ENCODE measurements at regions not wholly inside any gene's neighbourhood (a gene's known extent, or its start where the extent isn't known, plus 50 kb on each side); places are given as distances from the start of the nearest gene placed in this dataset.

DNA sequence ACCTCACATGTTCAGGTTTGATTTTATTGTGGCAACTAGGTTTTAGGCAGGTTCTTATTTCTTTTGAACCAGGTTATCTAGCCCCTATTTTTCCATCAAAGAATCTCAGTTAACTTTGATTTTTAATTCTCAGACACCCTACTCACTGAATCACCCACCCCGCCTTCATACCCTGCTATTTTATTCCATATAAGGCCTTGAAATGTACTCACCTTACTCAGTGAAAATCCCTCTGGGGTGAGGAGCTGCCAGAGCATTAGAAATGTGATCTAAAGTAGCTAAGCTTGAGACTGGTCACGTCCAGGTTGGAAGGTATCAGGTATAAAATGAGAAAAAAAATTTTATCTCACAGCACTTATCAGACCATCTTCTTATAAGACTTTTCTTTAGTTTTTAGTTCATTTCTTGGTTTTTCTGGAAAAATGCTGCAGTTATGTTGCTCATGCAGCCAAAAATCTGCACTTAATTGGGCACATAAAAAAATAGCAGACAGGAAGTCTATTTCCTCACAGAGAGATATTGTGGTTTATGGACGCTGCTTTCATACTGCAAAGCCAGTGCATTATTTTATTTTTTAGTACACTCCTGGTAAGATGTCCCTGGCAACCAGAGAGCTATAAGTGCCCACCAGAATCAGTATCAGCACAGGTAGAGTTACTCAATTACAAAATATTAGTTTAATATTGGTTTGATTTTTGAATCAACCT is 101.5 kb upstream of the CCDC91 start:
- TF ChIP-seq, protein P1, sequence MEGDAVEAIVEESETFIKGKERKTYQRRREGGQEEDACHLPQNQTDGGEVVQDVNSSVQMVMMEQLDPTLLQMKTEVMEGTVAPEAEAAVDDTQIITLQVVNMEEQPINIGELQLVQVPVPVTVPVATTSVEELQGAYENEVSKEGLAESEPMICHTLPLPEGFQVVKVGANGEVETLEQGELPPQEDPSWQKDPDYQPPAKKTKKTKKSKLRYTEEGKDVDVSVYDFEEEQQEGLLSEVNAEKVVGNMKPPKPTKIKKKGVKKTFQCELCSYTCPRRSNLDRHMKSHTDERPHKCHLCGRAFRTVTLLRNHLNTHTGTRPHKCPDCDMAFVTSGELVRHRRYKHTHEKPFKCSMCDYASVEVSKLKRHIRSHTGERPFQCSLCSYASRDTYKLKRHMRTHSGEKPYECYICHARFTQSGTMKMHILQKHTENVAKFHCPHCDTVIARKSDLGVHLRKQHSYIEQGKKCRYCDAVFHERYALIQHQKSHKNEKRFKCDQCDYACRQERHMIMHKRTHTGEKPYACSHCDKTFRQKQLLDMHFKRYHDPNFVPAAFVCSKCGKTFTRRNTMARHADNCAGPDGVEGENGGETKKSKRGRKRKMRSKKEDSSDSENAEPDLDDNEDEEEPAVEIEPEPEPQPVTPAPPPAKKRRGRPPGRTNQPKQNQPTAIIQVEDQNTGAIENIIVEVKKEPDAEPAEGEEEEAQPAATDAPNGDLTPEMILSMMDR (IDR thresholded peaks at IDR 0.05; ENCODE audit: unreplicated experiment) = no peak
- no peak overlapping the region for H3K4me3 Mint-ChIP-seq
- H3K4me1 Mint-ChIP-seq = peaks cover 37% of the 10 kb centered on the region
- H3K36me3 Mint-ChIP-seq = no peaks in the 10 kb centered on the region
- peak overlapping the region; percentile 76 for H3K27ac Mint-ChIP-seq
- no peak for DNase-seq (ENCODE audit: low spot score in 2 of 2, unreplicated experiment in 2 of 2)
- no peaks in the 10 kb centered on the region for H3K9me3 Mint-ChIP-seq
- H3K27me3 Mint-ChIP-seq (ENCODE audit: low read depth) = no peaks in the 10 kb centered on the region

DNA sequence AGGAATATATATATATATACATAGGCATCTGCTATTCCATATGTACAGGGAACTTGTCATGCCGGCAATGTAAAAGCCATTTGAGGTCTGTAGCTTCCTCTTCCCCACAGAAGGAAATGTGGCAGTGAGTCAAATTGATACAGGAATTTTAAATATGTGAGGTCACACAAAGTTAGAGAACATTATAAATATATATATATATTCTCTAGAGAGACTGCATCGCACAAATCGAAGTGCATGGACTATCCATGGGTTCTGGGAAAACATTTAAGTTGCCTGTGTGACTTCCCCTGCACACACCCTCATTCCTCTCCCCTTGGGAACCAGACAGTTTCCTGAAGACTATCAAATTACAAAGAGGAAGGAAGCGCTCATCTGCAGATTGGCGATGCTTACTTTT is 100.9 kb upstream of the CCDC91 start:
- Mint-ChIP-seq H3K4me3 (peak overlapping the region; percentile 11), H3K4me1 (peaks cover 32% of the 10 kb centered on the region), H3K27ac (peak overlapping the region; percentile 72), H3K36me3 (no peaks in the 10 kb centered on the region), H3K27me3 (ENCODE audit: low read depth) (no peaks in the 10 kb centered on the region), H3K9me3 (no peaks in the 10 kb centered on the region)
- TF ChIP-seq, protein P1 (IDR thresholded peaks at IDR 0.05; ENCODE audit: unreplicated experiment) = no peak
- DNase-seq (ENCODE audit: low spot score in 2 of 2, unreplicated experiment in 2 of 2) = no peak

DNA sequence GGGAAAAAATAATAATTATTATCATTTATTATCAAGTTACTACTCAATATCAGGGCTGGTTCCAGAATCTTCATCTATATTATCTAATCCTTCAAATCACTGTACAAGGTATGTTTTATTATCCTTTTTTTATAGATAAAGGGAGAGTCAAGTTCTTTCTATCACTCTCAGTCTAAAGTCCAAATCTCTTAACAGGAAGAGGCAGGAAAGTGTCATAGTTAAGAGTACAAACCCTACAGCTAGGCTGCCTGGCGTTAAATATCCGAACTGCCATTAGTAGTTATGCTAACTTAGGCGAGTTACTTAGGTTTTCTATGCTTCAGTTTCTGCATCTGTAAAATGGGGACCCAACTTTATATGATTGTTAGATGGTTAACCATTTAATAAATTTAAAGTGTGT is 99.4 kb upstream of the CCDC91 start:
- Mint-ChIP-seq H3K36me3 (no peaks in the 10 kb centered on the region), H3K4me1 (peaks cover 32% of the 10 kb centered on the region)
- TF ChIP-seq, protein P1 (IDR thresholded peaks at IDR 0.05; ENCODE audit: unreplicated experiment) = no peak

DNA sequence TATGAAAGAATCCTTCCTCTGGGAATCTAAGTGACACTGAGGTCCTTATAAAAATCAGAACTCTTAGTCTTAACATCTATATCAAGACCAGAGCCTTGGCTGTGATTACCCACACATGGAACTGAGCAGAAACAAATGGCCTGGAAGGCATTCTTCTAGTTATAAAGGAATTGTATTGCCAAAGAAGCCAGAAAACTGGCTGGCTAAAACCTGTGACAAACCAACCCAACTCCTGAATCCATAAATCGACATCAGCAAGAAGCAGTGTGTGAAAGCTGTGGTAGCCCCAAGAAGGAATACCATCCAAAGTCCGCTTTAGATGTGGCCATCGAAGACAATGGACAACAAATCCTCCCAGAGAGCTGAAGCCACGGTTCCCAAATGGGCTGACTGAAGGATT is 97.9 kb upstream of the CCDC91 start:
- Mint-ChIP-seq H3K27me3 (ENCODE audit: low read depth) (no peaks in the 10 kb centered on the region), H3K4me3 (no peak overlapping the region), H3K4me1 (peaks cover 32% of the 10 kb centered on the region), H3K9me3 (no peaks in the 10 kb centered on the region), H3K27ac (no peak overlapping the region), H3K36me3 (no peaks in the 10 kb centered on the region)
- TF ChIP-seq, protein P1 (IDR thresholded peaks at IDR 0.05; ENCODE audit: unreplicated experiment) = no peak
- DNase-seq (ENCODE audit: low spot score in 2 of 2, unreplicated experiment in 2 of 2) = no peak

More for the DNA sequence above, 99.4 kb upstream of the CCDC91 start:
- Mint-ChIP-seq H3K27me3 (ENCODE audit: low read depth) (no peaks in the 10 kb centered on the region), H3K27ac (no peak overlapping the region), H3K9me3 (no peaks in the 10 kb centered on the region), H3K4me3 (no peak overlapping the region)
- no peak for DNase-seq (ENCODE audit: low spot score in 2 of 2, unreplicated experiment in 2 of 2)

DNA sequence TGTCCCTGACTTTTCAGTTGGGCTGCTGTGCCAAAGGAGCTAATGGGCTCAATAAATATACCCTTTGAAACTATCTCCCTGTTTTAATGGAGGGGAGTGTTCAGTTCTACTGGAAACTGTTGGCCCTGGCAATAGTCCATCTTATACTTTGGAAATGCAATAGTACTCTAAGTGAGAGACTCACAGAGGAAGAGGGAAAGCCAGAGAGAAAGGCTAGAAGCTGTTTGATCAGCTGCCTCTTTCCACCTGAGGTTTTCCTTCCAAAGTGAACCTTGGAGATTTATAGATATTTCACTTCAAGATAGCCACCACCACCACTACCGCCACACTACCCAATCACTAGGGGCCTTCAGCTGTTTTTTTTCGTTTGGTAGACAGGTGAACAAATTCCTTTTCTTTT is 93.6 kb upstream of the CCDC91 start:
- Mint-ChIP-seq H3K4me3 (no peak overlapping the region), H3K4me1 (peaks cover 19% of the 10 kb centered on the region), H3K27ac (no peak overlapping the region), H3K27me3 (ENCODE audit: low read depth) (no peaks in the 10 kb centered on the region), H3K36me3 (no peaks in the 10 kb centered on the region), H3K9me3 (peaks cover 9% of the 10 kb centered on the region)
- DNase-seq (ENCODE audit: low spot score in 2 of 2, unreplicated experiment in 2 of 2) = no peak
- TF ChIP-seq, protein P1 (IDR thresholded peaks at IDR 0.05; ENCODE audit: unreplicated experiment) = no peak

All from mesothelial cell of epicardium (in vitro differentiated cells).